Mucosa of rectum (tissue), 2 donors: ENCODE measurements at regions not wholly inside any gene's neighbourhood (a gene's known extent, or its start where the extent isn't known, plus 50 kb on each side); places are given as distances from the start of the nearest gene placed in this dataset.
"Not testable (repeated sequence)": the region's sequence is repeated elsewhere in the genome, so short reads cannot be mapped to it uniquely, and the experiment has no call there.

Experiments
- H3K27ac ChIP-seq, 2 donors: one replicate each; pipeline ENCODE4 v1.7.0; 2013; ENCODE audit warnings: inconsistent platforms in 2 of 2, low read depth in 2 of 2, low read length in 2 of 2
- H3K27me3 ChIP-seq, 2 donors: one replicate each; pipeline ENCODE4 v1.7.0; 2013; ENCODE audit warnings: low read length in 2 of 2; ENCODE audit not compliant: control insufficient read depth in 2 of 2, insufficient read depth in 2 of 2
- H3K36me3 ChIP-seq, 2 donors: one replicate each; pipeline ENCODE4 v1.7.0; 2013; ENCODE audit warnings: low read length in 2 of 2; ENCODE audit not compliant: control insufficient read depth in 2 of 2, insufficient read depth in 2 of 2
- H3K4me1 ChIP-seq, 2 donors: one replicate each; pipeline ENCODE4 v1.7.0; 2013; ENCODE audit warnings: low read length in 2 of 2, mild to moderate bottlenecking in 1 of 2; ENCODE audit not compliant: control insufficient read depth in 2 of 2, insufficient read depth in 2 of 2
- H3K4me3 ChIP-seq, 2 donors: one replicate each; pipeline ENCODE4 v1.7.0; 2013; ENCODE audit warnings: low read length in 2 of 2
- H3K9ac ChIP-seq, 2 donors: one replicate each; pipeline ENCODE4 v1.7.0; 2013; ENCODE audit warnings: low read length in 2 of 2, low read depth in 1 of 2, mild to moderate bottlenecking in 1 of 2
- H3K9me3 ChIP-seq, 2 donors: one replicate each; pipeline ENCODE4 v1.7.0; 2013; ENCODE audit warnings: low read length in 2 of 2; ENCODE audit not compliant: control insufficient read depth in 2 of 2
- donor health status: healthy.
- donor health status: Normal muscosa, but diverticular disease.

DNA sequence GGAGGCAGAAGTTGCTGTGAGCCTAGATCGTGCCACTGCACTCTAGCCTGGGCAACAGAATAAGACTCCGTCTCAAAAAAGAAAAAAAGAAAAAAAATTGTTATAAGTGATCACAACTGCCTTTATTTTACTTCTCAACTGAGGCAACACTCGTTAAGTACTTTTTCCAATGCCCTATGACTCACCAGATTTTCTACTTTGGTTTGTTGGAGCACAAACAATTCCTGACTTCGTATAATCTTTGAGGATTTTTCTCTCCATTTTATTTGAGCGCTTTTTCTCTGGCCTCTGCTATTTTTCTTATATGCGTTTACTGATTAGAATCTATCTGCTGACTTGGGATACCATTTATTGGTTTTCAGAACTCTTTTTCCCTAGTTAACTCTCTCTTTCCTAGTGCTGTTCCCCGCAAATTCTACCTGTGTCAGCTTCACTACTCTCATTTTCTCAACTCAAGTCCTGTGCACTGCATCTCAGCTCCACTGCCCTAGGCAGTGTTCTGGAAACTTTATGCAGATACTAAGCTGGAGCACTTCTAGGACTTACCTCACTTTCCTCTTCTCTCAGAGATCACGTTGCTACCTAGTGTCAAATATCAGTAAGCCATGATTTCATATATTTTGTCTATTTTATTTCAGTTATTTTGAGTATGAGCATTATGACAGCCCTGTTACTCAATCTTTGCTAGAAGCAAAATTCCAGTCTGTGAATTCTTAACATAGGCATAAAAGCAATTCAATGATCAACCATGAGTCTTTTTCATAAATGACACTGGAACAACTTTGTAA lies 1120.1 kb upstream of the CITED2 start:
- H3K27ac ChIP-seq, result no peak overlapping the region
- H3K4me1 ChIP-seq, result no peaks in the 10 kb centered on the region
- no peaks in the 10 kb centered on the region for H3K9me3 ChIP-seq
- H3K4me3 ChIP-seq, result no peak overlapping the region
- no peaks in the 10 kb centered on the region for H3K36me3 ChIP-seq
- H3K9ac ChIP-seq, result no peak overlapping the region
- H3K27me3 ChIP-seq, result no peaks in the 10 kb centered on the region

DNA sequence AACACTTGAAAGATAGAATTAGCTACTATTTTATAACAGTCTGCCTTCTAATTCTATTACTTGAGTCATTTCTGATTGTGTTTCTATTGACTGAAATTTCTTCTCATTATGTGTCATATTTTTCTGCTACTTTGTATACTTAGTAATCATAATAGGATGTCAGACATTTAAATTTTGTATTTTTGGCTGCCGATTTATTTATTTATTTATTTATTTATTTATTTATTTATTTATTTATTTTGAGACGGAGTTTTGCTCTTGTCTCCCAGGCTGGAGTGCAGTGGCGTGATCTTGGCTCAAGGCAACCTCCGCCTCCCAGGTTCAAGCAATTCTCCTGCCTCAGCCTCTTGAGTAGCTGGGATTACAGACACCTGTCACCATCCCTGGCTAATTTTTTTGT lies 1119.0 kb upstream of the CITED2 start:
- H3K4me1 ChIP-seq, H3K9me3 ChIP-seq, H3K4me3 ChIP-seq, H3K9ac ChIP-seq, H3K27ac ChIP-seq, H3K36me3 ChIP-seq, H3K27me3 ChIP-seq: not testable (repeated sequence)

DNA sequence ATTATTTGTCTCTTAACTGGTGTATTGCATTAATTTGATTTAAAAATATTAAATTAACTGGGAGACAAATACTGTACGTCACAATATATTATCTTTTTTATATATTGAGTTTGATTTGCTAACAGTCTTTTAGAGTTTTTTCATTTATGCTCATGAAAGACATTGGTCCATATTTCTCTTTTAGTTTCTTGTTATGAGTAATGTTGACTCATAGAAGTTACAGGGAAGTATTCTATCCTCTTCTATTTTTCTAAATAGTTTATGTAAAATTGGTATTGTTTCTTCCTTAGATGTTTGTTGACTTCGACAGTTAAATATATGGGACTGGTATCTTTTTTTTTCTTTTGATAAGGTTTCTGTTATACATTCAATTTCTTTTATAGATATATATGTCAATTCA lies 1115.6 kb upstream of the CITED2 start:
- no peaks in the 10 kb centered on the region for H3K36me3 ChIP-seq

DNA sequence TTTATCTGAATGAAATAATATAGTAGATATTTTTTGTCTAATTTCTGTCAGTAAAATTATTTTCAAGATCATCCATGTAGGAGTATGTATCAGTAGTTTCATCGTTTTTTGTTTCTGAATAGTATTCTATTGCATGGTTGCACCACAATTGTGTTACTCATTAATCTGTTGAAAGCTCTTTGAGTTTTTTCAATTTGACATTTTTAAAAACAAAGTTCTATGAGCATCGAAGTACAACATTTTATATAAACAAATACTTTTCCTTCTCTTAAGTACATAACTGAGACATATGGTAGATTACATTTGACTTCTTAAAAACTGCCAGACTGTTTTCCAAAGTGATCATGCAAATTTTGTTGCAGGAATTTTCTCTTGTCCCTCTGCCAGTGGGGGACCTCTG lies 1113.1 kb upstream of the CITED2 start:
- no peaks in the 10 kb centered on the region for H3K4me1 ChIP-seq
- H3K9me3 ChIP-seq, result no peaks in the 10 kb centered on the region
- H3K27ac ChIP-seq, result no peak overlapping the region
- H3K27me3 ChIP-seq, result no peaks in the 10 kb centered on the region
- H3K9ac ChIP-seq, result no peak overlapping the region
- no peaks in the 10 kb centered on the region for H3K36me3 ChIP-seq
- H3K4me3 ChIP-seq, result no peak overlapping the region

More for the DNA sequence above, 1115.6 kb upstream of the CITED2 start:
- Histone ChIP-seq H3K4me3 (no peak overlapping the region), H3K9ac (no peak overlapping the region), H3K4me1 (no peaks in the 10 kb centered on the region), H3K9me3 (no peaks in the 10 kb centered on the region), H3K27ac (no peak overlapping the region), H3K27me3 (no peaks in the 10 kb centered on the region)

DNA sequence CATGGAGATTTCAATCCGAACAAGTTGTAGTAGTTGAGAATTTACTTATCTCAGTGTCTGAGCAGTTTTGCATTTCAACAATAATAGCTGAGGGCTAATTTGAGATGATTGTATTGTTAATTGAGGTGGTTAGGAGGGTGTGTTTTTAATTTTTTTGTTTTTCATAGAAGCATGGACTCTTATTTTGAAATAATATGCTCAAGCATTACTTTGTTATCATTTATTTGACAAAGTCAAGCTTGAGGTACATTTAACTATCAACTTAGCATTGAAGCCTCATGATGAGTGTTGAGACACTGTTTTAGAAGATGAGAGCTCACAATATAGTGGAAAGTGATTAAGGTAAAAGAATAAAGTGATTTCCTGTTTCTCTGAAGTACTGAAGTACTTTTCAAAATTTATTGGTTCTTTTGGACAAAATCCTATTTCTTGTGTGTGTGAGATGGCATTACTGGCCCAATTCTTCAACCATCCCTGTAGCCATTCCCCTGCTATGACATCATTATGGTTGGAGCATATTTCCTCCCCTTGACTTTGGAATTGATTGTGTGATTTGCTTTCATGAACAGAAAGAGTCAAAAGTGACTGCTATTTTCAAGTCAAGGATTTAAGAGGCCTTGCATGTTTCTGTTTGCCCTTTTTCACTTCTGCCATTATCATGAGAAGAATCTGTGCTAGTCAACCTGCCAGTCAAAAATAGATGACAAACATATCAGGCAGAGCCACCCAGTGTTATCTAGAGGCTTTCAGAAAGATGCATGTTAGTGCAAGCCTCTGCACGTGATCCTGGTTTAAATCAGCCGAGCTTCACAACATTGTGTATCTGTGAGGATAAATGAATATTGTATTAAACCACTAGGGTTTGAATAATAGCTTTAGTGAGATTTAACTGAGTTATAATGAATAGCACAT lies 1112.3 kb upstream of the CITED2 start:
- H3K4me1 ChIP-seq, result no peaks in the 10 kb centered on the region
- H3K27me3 ChIP-seq, result no peaks in the 10 kb centered on the region
- no peak overlapping the region for H3K27ac ChIP-seq
- no peak overlapping the region for H3K4me3 ChIP-seq
- H3K9me3 ChIP-seq, result no peaks in the 10 kb centered on the region
- no peak overlapping the region for H3K9ac ChIP-seq
- H3K36me3 ChIP-seq, result no peaks in the 10 kb centered on the region

DNA sequence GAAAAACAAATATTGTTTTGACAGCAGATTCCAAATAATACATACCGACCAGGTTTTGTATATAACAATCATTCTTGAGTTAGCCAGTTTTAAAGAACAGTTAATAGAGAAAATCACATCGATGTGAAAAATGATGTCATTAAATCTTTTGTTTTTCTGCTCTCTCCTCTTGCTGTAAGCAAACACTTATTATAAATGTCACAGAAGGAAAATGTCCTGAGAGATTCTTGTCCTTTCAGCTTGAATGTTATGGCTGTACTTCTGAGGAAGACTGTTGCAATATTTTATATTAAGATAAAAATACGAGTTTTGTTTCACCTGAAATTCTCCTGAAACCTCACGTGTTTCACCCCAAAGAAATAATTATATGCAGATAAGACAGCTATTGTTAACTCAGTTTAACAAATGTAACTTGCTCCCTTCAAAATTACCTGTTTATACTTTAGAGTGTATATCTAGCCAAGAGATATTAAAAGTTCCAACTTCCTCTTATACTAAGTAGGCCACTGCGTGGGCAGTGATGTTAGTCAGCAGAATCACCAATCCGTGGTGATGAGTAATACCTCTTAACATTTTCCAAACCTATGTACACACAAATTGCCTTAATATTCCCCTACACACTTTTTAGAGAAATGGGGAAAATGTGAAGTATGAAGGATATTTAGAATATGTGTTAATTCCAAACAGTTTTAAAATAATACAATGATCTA lies 1111.4 kb upstream of the CITED2 start:
- H3K9ac ChIP-seq, result no peak overlapping the region
- no peaks in the 10 kb centered on the region for H3K9me3 ChIP-seq
- no peak overlapping the region for H3K4me3 ChIP-seq
- H3K27ac ChIP-seq, result no peak overlapping the region
- no peaks in the 10 kb centered on the region for H3K4me1 ChIP-seq
- H3K27me3 ChIP-seq, result no peaks in the 10 kb centered on the region
- H3K36me3 ChIP-seq, result no peaks in the 10 kb centered on the region

DNA sequence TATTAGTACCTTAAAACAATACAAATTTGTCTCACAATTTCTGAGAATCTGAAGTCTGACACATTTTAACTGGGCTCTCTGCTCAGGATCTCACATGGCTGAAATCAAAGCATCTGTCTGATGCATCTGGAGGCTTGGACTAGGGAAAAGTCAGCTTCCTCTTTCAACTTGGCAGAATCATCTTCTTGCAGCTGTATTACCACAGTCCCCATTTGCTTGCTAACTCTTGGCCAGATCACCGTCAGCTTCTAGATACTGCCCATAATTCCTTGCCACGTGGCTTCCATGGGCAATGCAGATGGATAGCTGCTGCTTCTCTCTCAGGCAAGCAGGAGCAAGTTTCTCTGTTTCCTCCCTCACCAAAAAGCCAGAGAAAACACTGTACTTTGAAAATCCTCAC lies 1106.4 kb upstream of the CITED2 start:
- no peak overlapping the region for H3K27ac ChIP-seq
- peaks cover 0 to 3% of the 10 kb centered on the region in 2 donors for H3K9me3 ChIP-seq
- H3K9ac ChIP-seq, result no peak overlapping the region
- H3K4me3 ChIP-seq, result no peak overlapping the region
- no peaks in the 10 kb centered on the region for H3K4me1 ChIP-seq
- H3K36me3 ChIP-seq, result no peaks in the 10 kb centered on the region
- no peaks in the 10 kb centered on the region for H3K27me3 ChIP-seq

DNA sequence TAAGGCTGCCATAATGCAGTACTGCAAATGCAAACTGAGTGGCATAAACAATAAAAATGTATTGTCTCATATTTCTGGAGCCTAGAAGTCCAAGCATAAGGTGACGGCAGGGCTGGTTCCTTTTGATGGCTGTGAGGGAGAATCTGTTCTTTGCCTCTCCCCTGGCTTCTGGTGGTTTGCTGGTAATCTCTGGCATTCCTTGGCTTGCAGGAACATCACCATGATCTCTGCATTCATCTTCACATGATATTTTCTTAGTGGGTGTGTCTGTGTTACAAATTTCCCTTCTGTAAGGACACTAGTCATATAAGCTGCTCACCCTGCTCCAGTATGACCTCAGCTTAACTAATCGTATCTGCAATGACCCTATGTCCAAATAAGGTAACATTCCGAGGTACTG lies 1104.2 kb upstream of the CITED2 start:
- no peaks in the 10 kb centered on the region for H3K27me3 ChIP-seq
- H3K4me1 ChIP-seq, result no peaks in the 10 kb centered on the region
- H3K27ac ChIP-seq, result no peak overlapping the region
- H3K36me3 ChIP-seq, result no peaks in the 10 kb centered on the region
- H3K9ac ChIP-seq, result no peak overlapping the region
- H3K4me3 ChIP-seq, result no peak overlapping the region
- peaks cover 0 to 3% of the 10 kb centered on the region in 2 donors for H3K9me3 ChIP-seq

DNA sequence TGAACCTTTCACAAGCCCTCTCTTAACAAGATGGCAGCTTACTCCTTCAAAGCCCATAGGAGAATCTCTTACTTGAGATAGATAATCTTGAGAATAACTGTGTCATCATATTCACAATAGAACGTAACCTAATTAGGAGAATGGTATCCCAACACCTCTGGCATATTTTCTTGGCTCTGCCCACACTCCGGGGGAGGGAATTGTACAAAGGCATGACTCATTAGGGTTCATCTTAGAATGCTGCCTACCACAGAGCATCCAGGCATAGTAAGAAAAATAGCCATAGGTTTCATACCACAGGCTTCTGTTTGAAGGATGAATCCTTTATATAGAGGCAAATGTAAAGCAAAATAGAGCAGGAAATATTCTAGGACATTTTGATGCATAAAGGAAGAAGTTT lies 1100.6 kb upstream of the CITED2 start:
- Histone ChIP-seq H3K27ac (no peak overlapping the region), H3K9ac (no peak overlapping the region), H3K4me1 (no peaks in the 10 kb centered on the region), H3K27me3 (no peaks in the 10 kb centered on the region), H3K4me3 (no peak overlapping the region), H3K36me3 (no peaks in the 10 kb centered on the region), H3K9me3 (peaks cover 0 to 3% of the 10 kb centered on the region in 2 donors)

DNA sequence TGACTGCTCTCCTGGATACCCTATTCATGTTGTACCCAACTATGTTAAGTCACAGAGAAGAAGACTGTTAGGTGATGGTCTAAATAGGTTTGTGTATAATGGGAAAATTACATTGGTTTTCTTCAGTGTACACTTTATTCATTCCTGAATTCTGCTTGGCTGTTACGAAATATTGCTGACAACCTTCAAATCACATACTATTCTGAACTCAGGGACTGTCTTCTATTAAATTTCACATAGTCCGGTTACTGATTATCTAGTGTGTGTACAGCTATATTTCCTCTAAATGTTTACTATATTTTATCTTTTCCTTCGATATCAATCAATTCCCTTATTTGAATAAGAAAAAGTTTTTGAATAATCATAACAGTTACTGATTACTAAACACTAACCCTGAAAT lies 1090.3 kb upstream of the CITED2 start:
- Histone ChIP-seq H3K4me3 (no peak overlapping the region), H3K4me1 (peaks cover 2 to 9% of the 10 kb centered on the region in 2 donors), H3K36me3 (no peaks in the 10 kb centered on the region), H3K27ac (no peak overlapping the region), H3K9ac (no peak overlapping the region), H3K9me3 (no peaks in the 10 kb centered on the region), H3K27me3 (no peaks in the 10 kb centered on the region)
